ENCODE measurements at regions not wholly inside any gene's neighbourhood (a gene's known extent, or its start where the extent isn't known, plus 50 kb on each side); places are given as distances from the start of the nearest gene placed in this dataset.

DNA sequence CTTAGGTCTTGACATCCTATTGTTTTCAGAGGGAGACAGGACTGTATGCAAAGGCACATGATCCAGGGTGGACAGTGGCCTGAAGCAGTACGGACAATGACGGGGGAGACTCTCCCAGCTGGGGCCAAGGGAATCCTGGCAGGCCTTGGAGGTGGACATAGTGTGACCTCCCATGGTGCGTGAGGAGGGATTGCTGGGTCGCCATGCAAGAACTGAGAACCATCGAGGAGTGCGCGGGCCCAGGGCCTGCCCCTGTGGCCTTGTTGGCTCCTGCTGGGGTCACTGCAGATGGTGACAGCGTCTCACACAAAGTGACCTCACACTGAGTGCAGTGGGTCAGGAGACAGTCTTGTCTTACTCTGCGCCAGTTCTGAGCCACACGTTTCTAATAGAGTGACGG is 192.4 kb downstream of the GADD45G start:
- no peak for FAIRE-seq

DNA sequence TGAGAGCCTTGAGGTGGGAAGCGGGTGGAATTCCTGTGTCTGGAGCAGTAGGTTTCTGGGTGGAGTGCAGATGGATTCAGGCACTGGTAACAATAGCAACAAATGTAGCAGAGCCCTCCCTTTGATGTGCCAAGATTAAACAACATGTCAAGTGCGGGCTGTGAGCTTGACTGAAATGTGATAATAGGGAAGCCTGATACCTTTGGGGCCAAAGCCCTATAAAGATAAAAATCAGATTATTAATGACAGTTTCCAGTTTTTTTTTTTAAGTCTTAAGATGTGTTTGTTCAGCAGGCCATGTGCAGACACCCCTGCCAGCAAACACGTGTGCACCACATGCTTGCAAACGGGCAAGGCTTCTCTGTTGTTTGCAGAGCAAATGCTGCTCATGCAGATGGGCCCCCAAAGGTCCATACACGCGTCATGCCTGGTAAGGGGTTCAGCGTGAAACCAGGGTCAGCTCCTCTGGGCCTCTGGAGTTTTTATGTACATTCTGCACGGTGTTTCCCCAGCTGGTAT is 193.2 kb downstream of the GADD45G start:
- no peak for FAIRE-seq

DNA sequence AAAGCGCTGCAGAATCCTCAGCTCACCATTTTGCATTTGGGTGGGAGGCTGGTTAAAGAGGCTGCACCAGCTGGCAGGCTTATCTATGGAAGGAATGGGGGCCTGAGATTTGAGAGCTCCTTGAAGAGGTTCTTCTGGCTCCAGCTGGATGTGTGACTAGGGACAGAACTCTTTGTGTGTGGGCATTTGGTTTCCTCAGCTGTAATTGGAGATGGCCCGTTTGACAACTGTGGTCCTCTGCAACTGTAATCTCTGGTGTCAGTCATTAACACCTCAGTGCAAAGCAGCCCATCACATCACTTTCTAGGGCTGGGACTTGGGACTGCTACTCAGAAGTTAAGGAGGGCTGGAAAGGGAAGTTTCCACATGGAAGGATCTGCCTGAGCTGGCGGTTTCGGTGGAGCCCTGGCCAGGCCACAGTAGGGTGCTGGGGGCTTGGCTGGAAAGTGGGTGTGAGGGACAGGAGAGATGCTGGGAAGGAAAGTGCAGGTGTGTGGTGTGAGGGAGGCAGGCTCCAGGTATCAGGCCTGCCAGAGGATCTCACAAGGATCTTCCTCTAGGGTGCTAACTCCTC is 193.8 kb downstream of the GADD45G start:
- FAIRE-seq: no peak

DNA sequence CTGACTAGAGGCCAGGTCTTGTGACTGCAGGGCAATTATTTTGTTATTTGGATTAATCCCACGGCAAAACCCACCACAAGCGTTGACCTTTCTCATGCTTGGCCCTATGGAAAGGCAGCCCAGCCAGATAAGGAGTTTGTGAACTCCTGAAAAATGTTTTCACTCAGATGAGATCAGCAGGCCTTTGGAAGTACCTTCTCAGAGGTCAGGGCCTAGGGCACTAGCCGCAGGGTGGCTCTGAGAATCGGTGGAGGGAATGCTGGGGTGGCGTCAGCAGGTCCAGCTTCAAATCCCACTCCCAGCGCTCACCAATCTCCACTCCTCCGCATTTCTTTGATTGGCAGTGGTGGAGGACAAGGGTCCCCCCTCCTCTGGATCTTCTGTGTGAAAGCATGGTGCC is 194.4 kb downstream of the GADD45G start:
- no peak for FAIRE-seq

DNA sequence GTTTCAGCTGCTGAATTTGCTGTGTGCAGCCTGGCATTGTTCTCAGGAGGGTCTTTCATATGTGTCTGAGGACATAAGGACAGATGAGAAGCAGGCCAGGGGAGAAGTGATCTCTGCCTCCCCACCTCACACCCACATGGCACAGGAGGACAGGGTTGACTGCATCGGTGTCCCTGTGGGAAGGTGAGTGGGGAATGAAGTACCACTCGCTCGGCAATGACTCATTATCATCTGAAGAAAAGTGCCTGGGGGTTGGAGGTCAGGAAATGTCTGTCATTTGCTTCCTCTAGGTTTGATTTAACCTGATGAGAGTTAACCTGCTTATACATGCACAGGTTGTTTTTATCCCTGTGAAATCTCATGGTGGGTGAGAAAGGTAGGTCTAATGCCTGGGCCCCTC is 195.0 kb downstream of the GADD45G start:
- no peak for FAIRE-seq

DNA sequence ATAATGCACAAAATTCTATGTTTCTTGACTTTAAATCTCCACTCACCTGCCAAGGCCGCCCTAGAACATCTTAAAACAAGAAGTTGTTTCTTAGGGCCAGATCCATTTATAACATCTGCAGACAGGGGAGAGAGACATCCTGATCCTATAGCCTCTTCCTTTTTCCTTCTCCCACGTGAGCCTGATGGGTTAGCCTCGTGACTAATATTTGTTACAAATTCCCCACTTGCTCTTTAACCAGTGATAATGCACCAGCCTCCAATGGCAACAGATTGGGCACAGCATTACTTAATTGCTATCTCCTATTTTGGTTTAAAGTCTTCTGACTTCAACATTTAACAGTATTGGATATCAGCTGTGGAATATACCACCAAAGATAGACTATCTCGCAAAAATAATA is 196.5 kb downstream of the GADD45G start:
- FAIRE-seq: no peak

DNA sequence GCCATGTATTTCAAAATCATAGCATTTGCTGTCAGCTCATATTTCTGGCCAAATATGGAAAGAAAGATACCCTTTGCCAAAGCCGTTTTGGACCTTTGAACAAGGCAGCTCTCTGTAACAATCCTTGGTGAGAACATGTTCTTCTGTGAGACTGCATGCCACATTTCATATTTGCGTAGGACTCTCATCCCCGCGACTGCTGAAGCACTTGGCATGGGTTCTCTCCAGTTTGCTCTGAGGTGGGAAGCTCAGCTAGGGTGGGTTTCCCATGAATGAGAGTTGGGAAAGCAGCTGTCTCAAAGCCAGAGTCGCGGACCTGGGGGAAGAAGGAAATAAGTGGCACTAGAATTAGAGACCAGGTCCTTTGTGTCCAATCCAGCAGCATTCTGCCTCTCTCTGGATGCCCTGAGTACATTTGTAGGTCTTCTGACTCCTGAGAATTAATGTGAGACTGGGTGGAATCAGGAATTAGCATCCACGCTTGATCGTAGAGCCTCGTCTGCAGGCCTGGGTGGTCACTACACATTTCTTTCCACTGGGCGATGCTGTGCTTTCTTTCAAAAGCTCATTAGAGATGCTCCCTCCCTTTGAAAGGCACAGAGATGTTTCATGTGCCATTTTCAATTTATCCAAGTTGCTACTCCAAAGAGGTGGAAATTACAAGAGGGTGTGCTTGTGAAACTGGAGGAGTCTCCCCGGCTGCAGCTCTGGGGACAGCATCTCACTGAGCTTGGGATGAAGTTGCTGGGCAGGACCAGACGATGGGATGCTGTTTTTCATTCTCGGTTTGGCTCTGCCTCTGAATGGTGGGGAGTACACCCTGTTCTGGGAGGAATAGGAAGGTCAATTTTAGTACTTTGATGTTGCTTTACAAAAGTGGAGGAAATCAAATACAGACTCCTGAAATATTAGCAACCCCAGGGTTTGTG is 197.2 kb downstream of the GADD45G start:
- FAIRE-seq: no peak

DNA sequence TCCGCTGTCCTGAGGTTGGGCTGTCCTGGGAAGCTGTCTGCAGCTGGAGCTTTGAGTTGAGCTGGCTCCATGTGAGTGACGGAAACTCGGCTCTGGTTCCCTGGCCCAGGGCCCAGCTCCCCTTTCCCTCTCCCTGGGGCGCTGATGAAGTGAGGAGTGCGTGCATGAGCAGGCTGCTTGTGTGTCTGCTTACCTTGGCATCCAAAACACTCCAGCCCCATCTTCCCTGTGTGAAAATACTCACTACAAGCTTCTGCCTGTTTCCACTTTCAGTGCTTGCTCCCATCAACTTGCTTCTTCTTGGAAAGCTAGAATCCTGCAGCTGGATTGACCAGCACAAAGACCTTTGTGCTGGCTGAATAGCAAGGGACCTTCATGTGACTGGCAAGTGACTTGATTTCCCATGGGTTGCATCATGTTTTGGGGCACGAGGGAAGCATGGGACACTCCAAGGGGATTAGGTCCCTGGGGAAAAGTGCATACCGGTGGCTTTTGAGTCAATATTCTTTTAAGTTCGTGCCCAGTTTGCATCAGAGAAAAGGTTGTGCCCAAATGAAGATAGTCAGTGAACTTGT is 198.1 kb downstream of the GADD45G start:
- no peak for FAIRE-seq

DNA sequence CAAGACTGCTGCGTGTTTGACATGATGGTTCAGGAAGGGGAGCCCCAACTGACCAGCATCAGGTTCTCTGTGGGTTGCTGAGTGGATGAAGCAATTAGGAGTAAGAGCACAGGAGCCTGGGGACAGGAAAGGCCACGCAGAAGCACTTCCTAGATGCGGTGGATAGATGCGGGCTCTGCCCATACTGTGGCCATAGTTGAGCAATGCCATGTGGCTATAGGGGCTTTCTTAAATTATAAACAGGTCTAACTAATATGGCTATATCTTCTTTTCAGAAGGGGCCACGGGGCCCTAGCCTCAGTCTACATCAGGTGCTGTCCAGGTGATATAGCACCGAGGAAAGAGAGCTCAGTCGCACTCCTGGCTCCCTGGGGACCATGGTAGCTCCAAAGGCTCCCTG is 198.6 kb downstream of the GADD45G start:
- FAIRE-seq: no peak

DNA sequence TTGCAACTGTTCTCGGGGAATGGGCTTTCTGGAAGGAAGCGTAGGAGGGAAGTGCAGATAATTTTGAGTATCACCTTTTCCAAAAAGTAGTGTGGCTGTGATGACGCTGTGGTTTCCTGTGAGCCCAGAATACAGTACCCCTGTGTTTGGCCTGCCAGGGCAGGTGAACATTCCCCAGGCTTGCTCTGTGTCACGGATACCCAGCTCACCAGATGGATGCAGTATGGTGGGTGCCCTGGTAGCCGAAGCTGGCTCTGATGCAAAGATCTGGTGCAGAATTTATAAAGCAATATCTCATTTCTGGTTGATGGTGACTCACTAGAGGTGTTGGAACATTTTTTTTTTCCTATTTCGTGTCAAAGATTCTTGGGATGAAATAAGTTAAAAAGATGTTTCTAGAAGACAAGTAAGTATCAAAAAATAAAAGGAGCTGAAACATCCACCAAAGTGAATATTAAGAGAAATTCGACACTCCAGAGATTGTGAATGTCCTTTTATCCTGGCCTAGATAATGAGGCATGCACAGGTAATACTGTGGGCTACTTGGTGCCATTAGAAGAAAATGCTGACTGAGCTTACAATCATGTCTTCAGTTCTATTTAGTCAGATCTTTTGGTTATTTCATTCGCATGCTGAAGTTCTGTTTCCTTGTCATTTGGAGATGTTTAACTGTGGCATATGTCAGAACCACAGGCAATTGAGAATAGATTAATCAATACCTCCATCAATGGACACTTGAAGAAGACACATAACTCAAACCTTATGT is 200.1 kb downstream of the GADD45G start:
- no peak for FAIRE-seq

DNA sequence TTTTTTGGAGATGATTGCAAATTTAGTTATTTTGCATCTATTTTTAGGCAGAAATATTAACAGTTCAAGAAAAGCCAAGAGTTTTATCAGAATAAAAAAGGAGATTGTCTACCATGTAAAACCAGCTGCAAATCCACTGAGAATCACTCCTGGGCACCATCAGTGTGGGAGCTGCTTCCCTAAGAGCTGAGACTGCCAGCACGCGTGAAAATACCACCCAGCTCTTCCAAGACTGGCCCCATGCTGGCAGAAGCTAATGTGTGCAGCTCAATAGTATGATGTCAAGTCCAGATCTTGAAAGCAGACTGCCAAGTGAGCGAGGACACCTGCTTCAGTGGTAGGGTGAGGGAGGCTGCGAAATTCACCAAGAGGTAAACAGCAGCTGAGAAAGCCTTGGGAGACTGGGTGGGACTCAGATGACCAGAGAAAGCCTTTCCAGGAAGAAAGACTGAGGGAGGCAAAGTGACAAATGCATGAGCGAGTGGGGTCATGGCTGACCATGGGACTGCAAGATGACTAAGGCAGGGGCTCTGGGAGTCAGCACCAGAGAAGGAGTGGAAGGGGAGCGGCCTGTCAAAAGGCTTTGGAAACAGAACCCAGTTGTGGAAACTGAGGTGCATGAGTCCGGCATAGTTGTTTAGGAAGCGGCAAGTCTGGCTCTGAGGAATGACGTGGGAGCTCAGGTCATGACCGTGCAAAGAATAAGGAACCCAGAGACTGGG is 200.9 kb downstream of the GADD45G start:
- FAIRE-seq: no peak

DNA sequence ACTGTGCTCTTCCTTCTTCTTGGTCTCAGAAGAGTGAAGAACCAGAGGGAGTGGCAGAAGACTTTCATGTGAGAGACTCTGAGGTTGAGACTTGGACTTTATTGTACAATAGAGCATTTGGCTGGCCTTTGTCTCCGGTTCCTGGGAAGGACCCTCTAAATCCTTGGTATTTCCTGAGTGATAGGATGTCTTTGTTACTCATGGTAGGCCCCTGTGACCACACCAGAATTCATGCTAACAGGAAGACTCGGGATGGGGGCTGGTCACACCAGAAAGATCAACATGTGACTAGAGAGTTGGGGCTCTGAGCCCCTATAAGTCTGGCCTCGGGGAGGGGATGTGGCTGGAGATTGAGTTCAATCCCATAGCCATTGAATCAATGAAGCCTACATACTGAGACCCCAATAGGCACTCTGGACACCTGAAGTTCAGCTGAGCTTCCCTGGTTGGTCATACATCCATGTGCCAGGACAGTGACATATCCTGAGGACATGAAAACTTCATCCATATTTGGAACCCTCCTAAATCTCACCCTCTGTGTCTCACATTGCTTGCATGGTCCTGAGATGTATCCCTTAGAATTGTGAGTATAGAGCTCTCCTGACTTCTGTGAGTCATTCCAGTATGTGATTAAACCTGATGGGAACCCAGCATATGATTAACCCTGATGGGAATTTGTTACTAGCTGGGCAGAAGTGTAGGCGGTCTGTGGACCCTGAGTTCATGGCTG is 201.7 kb downstream of the GADD45G start:
- no peak for FAIRE-seq

DNA sequence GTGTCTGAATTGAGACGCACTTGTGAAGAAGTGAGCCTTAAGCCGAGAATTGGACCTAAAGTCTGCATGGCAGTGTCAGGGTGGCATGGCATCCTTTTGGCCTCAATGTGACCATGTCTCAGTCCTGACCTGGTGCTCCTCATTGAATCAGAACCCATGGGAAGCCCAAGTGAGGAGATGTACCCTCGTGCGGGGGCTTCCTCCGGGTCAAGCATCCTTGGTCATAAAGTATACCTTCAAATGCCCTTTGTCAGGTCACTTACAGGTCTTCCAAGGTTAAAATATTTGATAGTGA is 202.2 kb downstream of the GADD45G start:
- no peak for FAIRE-seq

DNA sequence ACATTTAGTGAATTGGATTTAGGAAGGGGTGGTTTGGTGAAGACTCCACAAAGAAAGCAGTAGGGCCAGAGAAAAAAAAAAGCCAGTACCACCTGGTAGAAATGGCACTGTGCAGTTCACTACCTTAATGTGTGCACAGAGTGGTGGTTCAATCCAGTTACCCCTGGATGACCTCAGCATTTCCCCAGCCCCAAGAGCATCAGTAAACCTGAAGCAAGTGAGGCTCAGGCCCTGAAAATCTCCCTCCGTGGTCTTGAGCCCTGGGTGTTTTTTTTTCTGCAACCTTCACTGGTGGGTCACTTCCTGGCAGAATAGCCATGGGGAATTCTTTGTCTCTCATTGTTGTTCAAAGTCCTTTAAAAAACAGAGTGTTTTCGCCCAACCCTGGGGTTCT is 202.9 kb downstream of the GADD45G start:
- no peak for FAIRE-seq

DNA sequence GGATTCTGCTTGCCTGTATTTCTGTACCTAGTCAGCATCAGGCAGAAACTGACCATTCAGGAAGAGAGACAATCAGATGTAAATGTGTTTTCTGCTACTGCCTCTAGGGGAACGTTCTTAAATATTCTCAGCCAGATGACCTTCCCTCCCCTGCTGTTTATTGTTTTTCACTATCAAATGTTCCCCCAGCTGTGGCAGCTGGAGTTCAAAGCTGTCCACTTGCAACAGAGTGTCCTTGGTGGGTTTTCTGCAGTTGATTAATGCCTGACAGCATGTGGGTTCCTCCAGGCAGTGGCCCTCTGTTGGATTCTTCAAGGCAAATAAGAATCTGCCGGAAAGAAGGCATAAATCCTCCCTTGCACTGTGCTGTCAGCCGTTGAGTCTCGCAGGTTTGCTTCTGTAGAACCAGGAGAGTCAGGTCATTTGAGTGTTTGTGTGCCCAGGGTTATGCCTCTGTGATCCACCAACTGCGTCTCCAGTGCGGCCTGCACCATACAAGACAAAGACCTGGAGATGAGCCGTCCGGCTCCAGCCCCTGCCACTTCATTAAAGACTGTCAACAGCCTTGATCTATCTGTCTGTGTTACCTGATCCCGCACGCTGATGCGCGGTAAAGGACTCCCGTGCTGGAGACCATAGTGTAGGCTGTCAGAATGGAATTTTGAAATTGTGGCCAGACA is 203.4 kb downstream of the GADD45G start:
- FAIRE-seq: no peak

DNA sequence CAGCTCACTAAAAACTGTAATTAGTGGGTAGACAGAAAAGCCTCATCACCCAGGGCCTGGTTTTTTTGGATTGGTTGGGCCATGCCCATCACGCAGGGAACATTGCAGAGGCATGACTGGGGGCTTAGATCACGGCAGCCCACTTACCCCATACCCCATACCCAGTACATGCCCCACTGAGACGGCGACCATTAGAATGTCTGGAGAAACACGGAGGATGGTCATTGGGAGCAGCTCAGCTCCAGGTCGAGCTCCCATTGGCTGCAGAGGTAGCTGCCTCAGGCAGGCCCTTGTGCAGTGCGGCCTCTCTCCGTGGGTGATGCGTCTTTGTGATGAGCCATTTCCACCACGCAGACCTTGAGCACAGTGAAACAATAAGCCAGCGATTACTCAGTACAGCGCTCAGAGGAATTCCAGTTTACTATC is 204.0 kb downstream of the GADD45G start:
- FAIRE-seq: no peak

DNA sequence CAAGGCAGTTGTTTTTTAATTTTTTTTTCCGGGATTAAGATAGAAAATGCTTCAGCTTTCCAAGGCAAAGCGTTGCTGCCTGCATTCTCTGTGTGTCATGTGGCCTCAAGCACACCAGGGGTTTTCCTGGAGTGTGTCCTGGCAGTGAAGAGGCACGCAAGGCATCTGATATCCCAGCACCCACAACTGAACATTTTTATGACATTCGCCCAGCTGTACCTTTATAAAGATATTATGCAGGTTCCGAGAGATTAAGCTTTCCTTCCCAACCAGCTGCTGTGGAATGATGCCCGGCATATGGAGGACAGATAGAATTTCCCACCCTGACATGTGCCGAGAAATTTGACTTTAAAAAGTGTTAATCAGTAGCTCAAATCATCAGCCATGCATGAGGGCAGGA is 205.6 kb downstream of the GADD45G start:
- FAIRE-seq: no peak

DNA sequence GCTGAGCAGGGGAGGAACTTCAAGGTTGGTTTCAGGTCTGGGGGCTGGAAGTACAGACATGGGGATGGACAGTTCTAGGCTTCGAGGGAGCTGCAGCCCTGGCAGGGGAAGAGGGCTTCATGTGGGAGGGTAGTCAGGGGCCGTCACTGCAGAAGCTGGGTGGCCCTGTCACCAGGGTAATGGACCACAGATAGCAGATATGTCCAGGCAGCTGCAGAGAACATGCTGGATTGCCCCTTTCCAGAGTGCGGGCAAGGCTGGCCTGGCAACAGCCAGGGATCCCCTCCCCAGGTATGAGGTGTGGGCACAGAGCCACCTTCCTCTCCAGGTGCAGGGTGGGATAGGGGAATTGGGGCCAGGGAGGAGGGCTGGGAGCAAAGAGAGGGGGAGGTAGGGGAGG is 206.5 kb downstream of the GADD45G start:
- FAIRE-seq: no peak

DNA sequence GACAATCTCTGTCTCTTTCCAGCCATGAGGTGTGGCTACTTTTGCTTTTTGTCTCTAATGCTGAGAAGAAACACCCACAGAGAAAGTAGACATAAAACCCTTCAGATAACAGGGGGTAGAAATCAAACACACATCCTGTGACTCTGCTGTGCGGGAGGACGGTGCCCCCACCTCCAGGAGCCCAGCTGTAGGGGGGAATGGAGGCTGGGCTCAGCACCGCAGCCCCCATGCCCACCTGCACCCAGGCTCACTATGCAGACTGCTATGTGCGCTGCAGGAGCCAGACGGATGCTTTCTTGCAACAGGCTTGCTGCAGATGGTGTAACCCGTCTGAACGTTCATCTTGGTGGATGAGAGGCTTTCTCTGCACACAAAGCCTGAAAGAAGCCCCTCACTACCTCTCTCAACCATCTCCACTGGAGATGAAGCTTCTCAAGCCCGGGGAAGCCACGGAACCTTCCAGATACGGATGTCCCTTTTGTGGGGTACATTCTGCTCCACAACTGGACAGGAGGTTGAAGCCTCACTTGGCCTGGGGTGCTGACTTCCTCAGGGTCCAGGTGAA is 207.2 kb downstream of the GADD45G start:
- FAIRE-seq: no peak

DNA sequence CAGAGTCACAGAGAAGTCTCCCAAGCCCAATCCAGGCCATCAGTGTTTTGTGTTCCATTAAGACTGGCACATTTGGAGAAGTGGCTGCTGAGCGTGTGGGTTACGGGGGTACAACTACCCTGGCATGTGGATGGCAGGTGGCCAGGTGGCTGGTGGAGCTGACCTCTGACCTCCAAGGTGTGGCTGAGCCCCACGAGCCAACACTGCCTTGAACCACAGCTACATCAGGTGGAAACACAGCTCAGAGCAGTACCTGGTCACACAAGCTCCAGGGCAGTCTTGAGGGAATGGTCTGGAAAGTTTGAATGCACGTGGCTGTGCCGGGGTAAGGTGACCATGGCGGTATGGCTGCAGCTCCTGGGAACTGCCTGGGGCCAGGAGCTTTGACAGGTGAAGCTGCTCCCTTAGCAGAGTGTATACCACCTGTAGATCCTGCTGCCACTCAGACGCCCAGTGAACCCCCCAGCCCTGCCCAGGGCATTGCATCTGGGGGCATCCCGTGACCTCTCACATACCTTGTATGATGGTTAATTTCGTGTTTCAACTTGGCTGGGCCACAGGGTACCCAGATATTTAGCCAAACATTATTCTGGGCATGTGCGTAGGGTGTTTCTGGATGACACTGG is 207.9 kb downstream of the GADD45G start:
- no peak for FAIRE-seq

DNA sequence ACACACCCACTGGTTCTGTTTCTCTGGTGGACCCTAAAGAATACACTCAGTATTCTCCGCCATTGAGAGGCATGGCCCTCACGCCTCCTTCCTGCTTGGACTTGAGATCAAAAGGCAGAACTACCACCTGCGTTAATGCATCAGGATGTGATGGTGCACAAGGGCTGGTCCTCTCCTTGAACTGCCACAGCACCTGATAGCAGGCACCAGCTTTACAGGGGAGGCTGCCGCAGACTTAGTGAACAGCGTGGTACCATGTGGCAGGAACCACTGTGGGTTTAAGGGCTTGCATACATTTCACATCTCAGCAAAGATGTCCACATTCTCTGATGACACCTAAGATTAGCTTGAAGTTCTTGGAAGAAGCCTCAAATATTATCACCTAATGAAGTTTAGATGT is 208.7 kb downstream of the GADD45G start:
- no peak for FAIRE-seq
